ENCODE measurements at regions not wholly inside any gene's neighbourhood (a gene's known extent, or its start where the extent isn't known, plus 50 kb on each side); places are given as distances from the start of the nearest gene placed in this dataset.

DNA sequence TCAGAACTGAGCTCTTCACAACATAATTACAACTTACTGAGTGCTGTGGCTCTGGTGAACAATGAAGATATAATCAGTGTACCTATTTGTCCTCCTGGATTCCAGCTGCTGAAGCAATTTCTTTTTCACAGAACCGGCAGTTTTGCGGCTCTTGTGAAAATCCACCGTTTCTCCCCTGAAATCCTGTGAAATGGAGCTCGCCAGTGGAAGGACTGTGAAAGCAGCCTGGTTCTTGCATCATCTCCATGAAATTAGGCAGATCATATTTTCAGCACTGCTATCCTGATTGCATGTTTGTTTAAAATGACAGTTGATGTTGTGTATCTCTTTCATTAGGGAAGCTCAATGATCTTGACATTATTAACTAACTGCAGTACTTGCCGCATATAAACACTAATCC lies 120.2 kb upstream of the SNX19 start:
- TF ChIP-seq NFIC (IDR thresholded peaks at IDR 0.05; ENCODE audit: low read depth, low read length) (no peak), EZH2 (IDR thresholded peaks at IDR 0.05; ENCODE audit: borderline replicate concordance, control insufficient read depth, low read depth, low read length) (no peak), ZBTB40 (IDR thresholded peaks at IDR 0.05; ENCODE audit: borderline replicate concordance) (no peak), MTA3 (IDR thresholded peaks at IDR 0.05; ENCODE audit: borderline replicate concordance, low read length) (no peak), POLR2AphosphoS5 (IDR thresholded peaks at IDR 0.05; ENCODE audit: low read length) (no peak), ATF3 (IDR thresholded peaks at IDR 0.05; ENCODE audit: borderline replicate concordance, extremely low read depth, low read depth, low read length) (no peak)
- TF ChIP-seq, protein P1, sequence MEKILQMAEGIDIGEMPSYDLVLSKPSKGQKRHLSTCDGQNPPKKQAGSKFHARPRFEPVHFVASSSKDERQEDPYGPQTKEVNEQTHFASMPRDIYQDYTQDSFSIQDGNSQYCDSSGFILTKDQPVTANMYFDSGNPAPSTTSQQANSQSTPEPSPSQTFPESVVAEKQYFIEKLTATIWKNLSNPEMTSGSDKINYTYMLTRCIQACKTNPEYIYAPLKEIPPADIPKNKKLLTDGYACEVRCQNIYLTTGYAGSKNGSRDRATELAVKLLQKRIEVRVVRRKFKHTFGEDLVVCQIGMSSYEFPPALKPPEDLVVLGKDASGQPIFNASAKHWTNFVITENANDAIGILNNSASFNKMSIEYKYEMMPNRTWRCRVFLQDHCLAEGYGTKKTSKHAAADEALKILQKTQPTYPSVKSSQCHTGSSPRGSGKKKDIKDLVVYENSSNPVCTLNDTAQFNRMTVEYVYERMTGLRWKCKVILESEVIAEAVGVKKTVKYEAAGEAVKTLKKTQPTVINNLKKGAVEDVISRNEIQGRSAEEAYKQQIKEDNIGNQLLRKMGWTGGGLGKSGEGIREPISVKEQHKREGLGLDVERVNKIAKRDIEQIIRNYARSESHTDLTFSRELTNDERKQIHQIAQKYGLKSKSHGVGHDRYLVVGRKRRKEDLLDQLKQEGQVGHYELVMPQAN (conservative IDR thresholded peaks at IDR 0.05) = no peak
- TF ChIP-seq, protein P2, sequence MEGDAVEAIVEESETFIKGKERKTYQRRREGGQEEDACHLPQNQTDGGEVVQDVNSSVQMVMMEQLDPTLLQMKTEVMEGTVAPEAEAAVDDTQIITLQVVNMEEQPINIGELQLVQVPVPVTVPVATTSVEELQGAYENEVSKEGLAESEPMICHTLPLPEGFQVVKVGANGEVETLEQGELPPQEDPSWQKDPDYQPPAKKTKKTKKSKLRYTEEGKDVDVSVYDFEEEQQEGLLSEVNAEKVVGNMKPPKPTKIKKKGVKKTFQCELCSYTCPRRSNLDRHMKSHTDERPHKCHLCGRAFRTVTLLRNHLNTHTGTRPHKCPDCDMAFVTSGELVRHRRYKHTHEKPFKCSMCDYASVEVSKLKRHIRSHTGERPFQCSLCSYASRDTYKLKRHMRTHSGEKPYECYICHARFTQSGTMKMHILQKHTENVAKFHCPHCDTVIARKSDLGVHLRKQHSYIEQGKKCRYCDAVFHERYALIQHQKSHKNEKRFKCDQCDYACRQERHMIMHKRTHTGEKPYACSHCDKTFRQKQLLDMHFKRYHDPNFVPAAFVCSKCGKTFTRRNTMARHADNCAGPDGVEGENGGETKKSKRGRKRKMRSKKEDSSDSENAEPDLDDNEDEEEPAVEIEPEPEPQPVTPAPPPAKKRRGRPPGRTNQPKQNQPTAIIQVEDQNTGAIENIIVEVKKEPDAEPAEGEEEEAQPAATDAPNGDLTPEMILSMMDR (IDR thresholded peaks at IDR 0.05 in 2 of 3, conservative IDR thresholded peaks at IDR 0.05 in 1 of 3; ENCODE audit: control insufficient read depth in 2 of 3, extremely low read depth in 1 of 3, insufficient read depth in 1 of 3, low read depth in 3 of 3, low read length in 3 of 3) = no peak

Measured in GM12878 (cell line).